CD14-positive monocyte (primary cell): ENCODE measurements at regions not wholly inside any gene's neighbourhood (a gene's known extent, or its start where the extent isn't known, plus 50 kb on each side); places are given as distances from the start of the nearest gene placed in this dataset.

Source experiments
- DNase-seq, 3 donors: peaks; one replicate each; pipeline ENCODE4 v3.0.0-alpha.2; 2011 to 2022
- H2AFZ ChIP-seq: 2 replicates; pipeline ENCODE4 v1.6.0; 2012; ENCODE audit warnings: mild to moderate bottlenecking, low read depth, low read length, inconsistent platforms; ENCODE audit not compliant: insufficient read depth, poor library complexity, severe bottlenecking
- H3K27ac ChIP-seq, 2 donors: 1 replicate in 1 of 2; 2 replicates in 1 of 2; pipeline ENCODE4 v1.5.1; 2012 to 2013; ENCODE audit warnings: low read length in 2 of 2, control low read depth in 1 of 2, inconsistent platforms in 1 of 2, low read depth in 1 of 2, mild to moderate bottlenecking in 1 of 2
- H3K27me3 ChIP-seq, 2 donors: one replicate each; pipeline versions ENCODE4 v1.6.0 to v1.6.1; 2011 to 2013; ENCODE audit warnings: low read length in 2 of 2; ENCODE audit not compliant: control insufficient read depth in 2 of 2, insufficient read depth in 2 of 2
- H3K36me3 ChIP-seq, 2 donors: replicated peaks in 1 of 2; 1 replicate in 1 of 2; 2 replicates in 1 of 2; pipeline versions ENCODE4 v1.5.1 to v1.6.1; 2012 to 2013; ENCODE audit warnings: low read length in 2 of 2, control low read depth in 1 of 2, inconsistent platforms in 1 of 2, mild to moderate bottlenecking in 1 of 2; ENCODE audit not compliant: insufficient read depth in 2 of 2, control insufficient read depth in 1 of 2
- H3K4me1 ChIP-seq, 2 donors: 1 replicate in 1 of 2; 2 replicates in 1 of 2; pipeline versions ENCODE4 v1.5.1 to v1.6.1; 2012 to 2013; ENCODE audit warnings: low read length in 2 of 2, control low read depth in 1 of 2, inconsistent platforms in 1 of 2, mild to moderate bottlenecking in 1 of 2, moderate library complexity in 1 of 2; ENCODE audit not compliant: insufficient read depth in 2 of 2, control insufficient read depth in 1 of 2
- H3K4me2 ChIP-seq: replicated peaks from 2 replicates; pipeline ENCODE3; 2012; ENCODE audit warnings: low read length, moderate library complexity, mild to moderate bottlenecking; ENCODE audit not compliant: poor library complexity, severe bottlenecking; ENCODE audit errors: extremely low read depth
- H3K4me3 ChIP-seq, 3 experiments: fragments of 200-600 bp in 1 of 3; sonication (generic) in 1 of 3; replicated peaks in 1 of 3; 1 replicate in 2 of 3; 2 replicates in 1 of 3; pipeline ENCODE4 v1.5.1; 2011 to 2013; ENCODE audit warnings: low read length in 3 of 3, mild to moderate bottlenecking in 3 of 3, control low read depth in 2 of 3, low read depth in 2 of 3, inconsistent platforms in 1 of 3, moderate library complexity in 1 of 3
- H3K79me2 ChIP-seq: 2 replicates; pipeline ENCODE4 v1.6.0; 2012; ENCODE audit warnings: mild to moderate bottlenecking, control low read depth, inconsistent platforms, low read length, moderate library complexity; ENCODE audit not compliant: insufficient read depth
- H3K9ac ChIP-seq: 2 replicates; pipeline ENCODE4 v1.6.0; 2017; ENCODE audit warnings: low read length, mild to moderate bottlenecking; ENCODE audit not compliant: insufficient read depth, poor library complexity, severe bottlenecking
- H3K9me3 ChIP-seq, 2 donors: replicated peaks in 1 of 2; 1 replicate in 1 of 2; 2 replicates in 1 of 2; pipeline versions ENCODE4 v1.5.1 to v1.6.1; 2012 to 2013; ENCODE audit warnings: low read length in 2 of 2, control low read depth in 1 of 2; ENCODE audit not compliant: control insufficient read depth in 1 of 2, insufficient read depth in 1 of 2
- H4K20me1 ChIP-seq: 2 replicates; pipeline ENCODE4 v1.6.0; 2012; ENCODE audit warnings: mild to moderate bottlenecking, low read length, control low read depth, moderate library complexity; ENCODE audit not compliant: insufficient read depth
- H3K27ac Mint-ChIP-seq, 7 donors: one replicate each; pipeline ENCODE4 v1.8.0; 2020; ENCODE audit warnings: mild to moderate bottlenecking in 7 of 7, mixed read lengths in 7 of 7, moderate library complexity in 6 of 7, inconsistent platforms in 2 of 7
- H3K27me3 Mint-ChIP-seq, 3 donors: one replicate each; pipeline ENCODE4 v1.8.0; 2021 to 2022; ENCODE audit warnings: low read depth in 3 of 3, mild to moderate bottlenecking in 3 of 3, mixed read lengths in 3 of 3, moderate library complexity in 3 of 3, inconsistent platforms in 1 of 3
- H3K36me3 Mint-ChIP-seq, 2 donors: one replicate each; pipeline ENCODE4 v1.8.0; 2020; ENCODE audit warnings: mixed read lengths in 2 of 2, inconsistent platforms in 1 of 2, mild to moderate bottlenecking in 1 of 2
- H3K4me1 Mint-ChIP-seq: one replicate; pipeline ENCODE4 v1.8.0; 2020; ENCODE audit warnings: mild to moderate bottlenecking, mixed read lengths
- H3K4me3 Mint-ChIP-seq, 2 donors: one replicate each; pipeline ENCODE4 v1.8.0; 2020; ENCODE audit warnings: mild to moderate bottlenecking in 2 of 2, mixed read lengths in 2 of 2, moderate library complexity in 1 of 2
- H3K9me3 Mint-ChIP-seq, 7 donors: one replicate each; pipeline ENCODE4 v1.8.0; 2020 to 2022; ENCODE audit warnings: mixed read lengths in 7 of 7, mild to moderate bottlenecking in 6 of 7, moderate library complexity in 6 of 7, inconsistent platforms in 2 of 7
- CTCF ChIP-seq: fragments of 200-600 bp; IDR thresholded peaks from one replicate; pipeline ENCODE4 v1.8.0; 2022; ENCODE audit warnings: antibody characterized with exemption, mild to moderate bottlenecking
- WGBS: methylation state at CpG from one replicate; pipeline ENCODE4 v1.1.5; 2013; ENCODE audit warnings: missing lambda C conversion rate; ENCODE audit not compliant: insufficient coverage; 5-methylcytosine and 5-hydroxymethylcytosine counted together
- intact Hi-C, 2 donors: fragments of 100-400 bp; cut with micrococcal nuclease; formaldehyde crosslinking; loops; one replicate each; pipeline versions ENCODE4 v1.15.0 to v1.15.1; 2023

DNA sequence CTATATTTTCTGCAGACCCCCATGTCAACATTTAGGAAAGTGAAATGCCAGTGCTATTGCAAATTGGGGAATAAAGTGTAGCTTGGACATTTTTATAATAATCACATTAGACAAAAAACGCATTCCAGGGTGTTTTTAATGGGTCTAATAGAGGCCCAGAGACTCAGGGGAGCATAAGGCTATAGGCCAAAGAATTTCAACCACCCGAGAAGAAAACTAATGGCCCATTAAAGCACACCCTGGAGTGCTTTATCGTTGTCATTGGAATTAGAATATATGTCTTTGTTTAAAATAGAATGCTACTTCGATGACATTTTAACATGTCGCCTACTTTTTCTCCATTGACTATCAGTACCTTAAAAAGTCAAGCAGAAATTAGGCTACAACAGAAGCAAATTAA is 414.1 kb upstream of the CDH8 start:
- no CpG with 5 or more reads among the region's 5 CpGs for WGBS
- no peak overlapping the region for H3K4me2 ChIP-seq
- no peaks in the 10 kb centered on the region for H3K79me2 ChIP-seq
- no peak overlapping the region for H3K4me3 ChIP-seq
- H3K27me3 ChIP-seq, result no peaks in the 10 kb centered on the region
- Mint-ChIP-seq H3K4me3 (no peak overlapping the region), H3K36me3 (no peaks in the 10 kb centered on the region), H3K4me1 (no peaks in the 10 kb centered on the region), H3K27me3 (no peaks in the 10 kb centered on the region), H3K9me3 (peaks cover 0 to 10% (median 4%) of the 10 kb centered on the region in 7 donors), H3K27ac (no peak overlapping the region)
- no peaks in the 10 kb centered on the region for H3K36me3 ChIP-seq
- H3K9ac ChIP-seq, result no peak overlapping the region
- no peaks in the 10 kb centered on the region for H4K20me1 ChIP-seq
- intact Hi-C loops, result no loop called here
- DNase-seq, result no peak
- peaks cover 0 to 6% of the 10 kb centered on the region in 2 donors for H3K9me3 ChIP-seq
- H2AFZ ChIP-seq, result no peak overlapping the region
- no peaks in the 10 kb centered on the region for H3K4me1 ChIP-seq
- TF ChIP-seq CTCF, result no peak
- H3K27ac ChIP-seq, result no peak overlapping the region

- Histone ChIP-seq H3K27me3 (no peaks in the 10 kb centered on the region), H3K4me3 (no peak overlapping the region), H3K36me3 (no peaks in the 10 kb centered on the region), H3K4me1 (no peaks in the 10 kb centered on the region), H3K9me3 (peaks cover 5 to 8% of the 10 kb centered on the region in 2 donors), H3K9ac (no peak overlapping the region), H3K4me2 (no peak overlapping the region), H3K27ac (no peak overlapping the region), H4K20me1 (no peaks in the 10 kb centered on the region), H3K79me2 (no peaks in the 10 kb centered on the region), H2AFZ (no peak overlapping the region)
- intact Hi-C loops, result no loop called here
- H3K9me3 Mint-ChIP-seq, result peaks cover 0 to 4% (median 2%) of the 10 kb centered on the region in 7 donors
- no peak for DNase-seq
- no peak for TF ChIP-seq CTCF
- H3K4me1 Mint-ChIP-seq, result no peaks in the 10 kb centered on the region
- H3K27me3 Mint-ChIP-seq, result no peaks in the 10 kb centered on the region
- WGBS, result 67% methylated on average over 1 of the region's 2 CpGs
- no peak overlapping the region for H3K4me3 Mint-ChIP-seq
- no peaks in the 10 kb centered on the region for H3K36me3 Mint-ChIP-seq
- no peak overlapping the region for H3K27ac Mint-ChIP-seq
Observed at GRCh38 chr16:62445909-62446308, 409.7 kb upstream of the CDH8 start.
